SK-N-SH treated with all-trans-retinoic acid at 6 μM for 48 hours (cell line): ENCODE measurements at regions not wholly inside any gene's neighbourhood (a gene's known extent, or its start where the extent isn't known, plus 50 kb on each side); places are given as distances from the start of the nearest gene placed in this dataset.

Source experiments
- ATAC-seq: fragments of 200-7000 bp; cut with Tn5 transposase; 3 replicates; pipeline ENCODE4 v1.9.1; 2020; ENCODE audit warnings: mild to moderate bottlenecking, moderate library complexity
- ARNTL ChIP-seq: fragments of 450-650 bp; formaldehyde crosslinking; IDR thresholded peaks from 2 replicates; pipeline ENCODE4 v1.5.0; 2020; ENCODE audit warnings: low read depth, mild to moderate bottlenecking, moderate library complexity, borderline replicate concordance
- BACH2 ChIP-seq: fragments of 250-450 bp; sonication (Bioruptor Pico); IDR thresholded peaks from 2 replicates; pipeline ENCODE4 v1.9.0; 2021; ENCODE audit warnings: mild to moderate bottlenecking, borderline replicate concordance
- CREB5 ChIP-seq: fragments of 250-450 bp; sonication (Bioruptor Pico); IDR thresholded peaks from 2 replicates; pipeline ENCODE4 v1.5.1; 2020; ENCODE audit warnings: low read depth, mild to moderate bottlenecking, moderate library complexity
- CSDC2 ChIP-seq: fragments of 250-450 bp; sonication (Bioruptor Pico); IDR thresholded peaks from 2 replicates; pipeline ENCODE4 v1.5.0; 2020; ENCODE audit warnings: mild to moderate bottlenecking, moderate library complexity
- ESRRG ChIP-seq: fragments of 250-450 bp; sonication (Bioruptor Pico); IDR thresholded peaks from 2 replicates; pipeline ENCODE4 v1.6.1; 2021; ENCODE audit warnings: mild to moderate bottlenecking
- GLIS3 ChIP-seq: fragments of 250-450 bp; sonication (Bioruptor Pico); IDR thresholded peaks from 2 replicates; pipeline ENCODE4 v1.5.0; 2020; ENCODE audit warnings: mild to moderate bottlenecking, moderate library complexity
- ISL1 ChIP-seq: fragments of 250-450 bp; sonication (Bioruptor Pico); IDR thresholded peaks from 2 replicates; pipeline ENCODE4 v2.1.2; 2022; ENCODE audit warnings: mild to moderate bottlenecking, moderate library complexity
- OSR1 ChIP-seq: fragments of 250-450 bp; sonication (Bioruptor Pico); IDR thresholded peaks from 2 replicates; pipeline ENCODE4 v1.8.0; 2022; ENCODE audit warnings: moderate library complexity, mild to moderate bottlenecking, inconsistent platforms
- PATZ1 ChIP-seq: fragments of 250-450 bp; sonication (Bioruptor Pico); IDR thresholded peaks from 2 replicates; pipeline ENCODE4 v1.8.0; 2020; ENCODE audit warnings: mild to moderate bottlenecking, moderate library complexity, borderline replicate concordance
- PPARA ChIP-seq: fragments of 250-450 bp; sonication (Bioruptor Pico); IDR thresholded peaks from 2 replicates; pipeline ENCODE4 v1.5.0; 2020; ENCODE audit warnings: mild to moderate bottlenecking, borderline replicate concordance
- RARB ChIP-seq: fragments of 250-450 bp; sonication (Bioruptor Pico); IDR thresholded peaks from 2 replicates; pipeline ENCODE4 v1.8.0; 2021; ENCODE audit warnings: mild to moderate bottlenecking, moderate library complexity
- SNAI2 ChIP-seq: fragments of 250-450 bp; sonication (Bioruptor Pico); IDR thresholded peaks from 2 replicates; pipeline ENCODE4 v1.5.0; 2020; ENCODE audit warnings: mild to moderate bottlenecking, moderate library complexity
- TCF4 ChIP-seq: fragments of 250-450 bp; sonication (Bioruptor Pico); IDR thresholded peaks from 2 replicates; pipeline ENCODE4 v1.8.0; 2021; ENCODE audit warnings: mild to moderate bottlenecking, moderate library complexity, borderline replicate concordance
- TOX ChIP-seq: fragments of 250-450 bp; sonication (Bioruptor Pico); IDR thresholded peaks from 2 replicates; pipeline ENCODE4 v1.8.0; 2021; ENCODE audit warnings: mild to moderate bottlenecking, moderate library complexity, borderline replicate concordance
- TSHZ2 ChIP-seq: fragments of 250-450 bp; sonication (Bioruptor Pico); IDR thresholded peaks from 2 replicates; pipeline ENCODE4 v1.5.0; 2020; ENCODE audit warnings: mild to moderate bottlenecking, moderate library complexity
- ZC3H10 ChIP-seq: fragments of 250-450 bp; sonication (Bioruptor Pico); IDR thresholded peaks from 2 replicates; pipeline ENCODE4 v1.5.1; 2021; ENCODE audit warnings: mild to moderate bottlenecking, moderate library complexity
- ZFP30 ChIP-seq: fragments of 450-650 bp; formaldehyde crosslinking; IDR thresholded peaks from 2 replicates; pipeline ENCODE4 v1.5.0; 2022; ENCODE audit warnings: mild to moderate bottlenecking, moderate library complexity
- ZNF565 ChIP-seq: fragments of 450-650 bp; formaldehyde crosslinking; conservative IDR thresholded peaks from 2 replicates; pipeline ENCODE4 v1.5.0; 2020; ENCODE audit warnings: low read depth, mild to moderate bottlenecking, moderate library complexity
- ZNF70 ChIP-seq: fragments of 450-650 bp; formaldehyde crosslinking; IDR thresholded peaks from 2 replicates; pipeline ENCODE4 v1.5.0; 2020; ENCODE audit warnings: mild to moderate bottlenecking, moderate library complexity

- ATAC-seq, result no peak
- no peak for TF ChIP-seq RARB (CRISPR knock-in tag)
- TF ChIP-seq TCF4, result no peak
- no peak for TF ChIP-seq PPARA (CRISPR knock-in tag)
- no peak for TF ChIP-seq TSHZ2 (CRISPR knock-in tag)
- no peak for TF ChIP-seq BACH2 (CRISPR knock-in tag)
- no peak for TF ChIP-seq PATZ1
- TF ChIP-seq ZC3H10 (CRISPR knock-in tag), result no peak
- no peak for TF ChIP-seq TOX (CRISPR knock-in tag)
- TF ChIP-seq ZNF565 (CRISPR knock-in tag), result no peak
- no peak for TF ChIP-seq ESRRG
- no peak for TF ChIP-seq OSR1
Observed at GRCh38 chrX:128862557-128862956, 660.7 kb downstream of the SMARCA1 start.

- ATAC-seq, result no peak
- no peak for TF ChIP-seq OSR1
- no peak for TF ChIP-seq SNAI2 (CRISPR knock-in tag)
- no peak for TF ChIP-seq GLIS3
- no peak for TF ChIP-seq ARNTL
- no peak for TF ChIP-seq PPARA (CRISPR knock-in tag)
- no peak for TF ChIP-seq ZC3H10 (CRISPR knock-in tag)
- no peak for TF ChIP-seq ZFP30 (CRISPR knock-in tag)
- TF ChIP-seq CREB5 (CRISPR knock-in tag), result no peak
- TF ChIP-seq RARB (CRISPR knock-in tag), result no peak
- no peak for TF ChIP-seq PATZ1
- TF ChIP-seq CSDC2, result no peak
- TF ChIP-seq TSHZ2 (CRISPR knock-in tag), result no peak
- TF ChIP-seq TCF4, result no peak
- no peak for TF ChIP-seq ZNF70 (CRISPR knock-in tag)
- no peak for TF ChIP-seq ZNF565 (CRISPR knock-in tag)
- TF ChIP-seq ISL1 (CRISPR knock-in tag), result no peak
Observed at GRCh38 chrX:128848374-128848773, 674.9 kb downstream of the SMARCA1 start.

GRCh38 chrX:128846385-128846784 lies 676.9 kb downstream of the SMARCA1 start:
- no peak for TF ChIP-seq OSR1
- no peak for ATAC-seq

- TF ChIP-seq OSR1 (no peak), PPARA (CRISPR knock-in tag) (no peak), GLIS3 (no peak), SNAI2 (CRISPR knock-in tag) (no peak), ESRRG (no peak), ZNF565 (CRISPR knock-in tag) (no peak), ZNF70 (CRISPR knock-in tag) (no peak), RARB (CRISPR knock-in tag) (no peak)
- ATAC-seq, result no peak
Observed at GRCh38 chrX:128818690-128819089, 704.6 kb downstream of the SMARCA1 start.
